GM23338 (cell line): ENCODE measurements at regions not wholly inside any gene's neighbourhood (a gene's known extent, or its start where the extent isn't known, plus 50 kb on each side); places are given as distances from the start of the nearest gene placed in this dataset.

Source experiments
- ATAC-seq: fragments of 200-7000 bp; cut with Tn5 transposase; 3 replicates; pipeline ENCODE4 v1.9.1; 2020
- DNase-seq: peaks from one replicate; pipeline ENCODE4 v3.0.0-alpha.2; 2015; ENCODE audit warnings: low spot score
- H2AFZ ChIP-seq: fragments of 200-600 bp; sonication (generic); 2 replicates; pipeline ENCODE4 v1.8.0; 2016; ENCODE audit warnings: antibody characterized with exemption, mild to moderate bottlenecking, moderate library complexity
- H3F3A ChIP-seq: fragments of 200-600 bp; sonication (generic); replicated peaks from 2 replicates; pipeline ENCODE4 v1.8.0; 2017; ENCODE audit warnings: antibody characterized with exemption, mixed run types, low read depth
- H3K27ac ChIP-seq: fragments of 200-600 bp; sonication (generic); 2 replicates; pipeline ENCODE4 v1.6.1; 2016; ENCODE audit warnings: low read depth
- H3K27me3 ChIP-seq: fragments of 200-600 bp; sonication (generic); 2 replicates; pipeline ENCODE4 v1.8.0; 2016; ENCODE audit warnings: mild to moderate bottlenecking, mixed run types, moderate library complexity; ENCODE audit not compliant: insufficient read depth
- H3K36me3 ChIP-seq: fragments of 200-600 bp; sonication (generic); 2 replicates; pipeline ENCODE4 v1.8.0; 2016; ENCODE audit warnings: mild to moderate bottlenecking; ENCODE audit not compliant: insufficient read depth
- H3K4me1 ChIP-seq: fragments of 200-600 bp; sonication (generic); 2 replicates; pipeline ENCODE4 v1.8.0; 2016; ENCODE audit warnings: mild to moderate bottlenecking, moderate library complexity; ENCODE audit not compliant: insufficient read depth
- H3K4me2 ChIP-seq: fragments of 200-600 bp; sonication (generic); 2 replicates; pipeline ENCODE4 v1.7.1; 2017; ENCODE audit warnings: mixed run types
- H3K4me3 ChIP-seq: fragments of 200-600 bp; sonication (generic); 2 replicates; pipeline ENCODE4 v1.6.1; 2016; ENCODE audit warnings: mixed run types
- H3K79me2 ChIP-seq: fragments of 200-600 bp; sonication (generic); replicated peaks from 2 replicates; pipeline ENCODE4 v1.8.0; 2017; ENCODE audit warnings: mild to moderate bottlenecking; ENCODE audit not compliant: insufficient read depth
- H3K9me2 ChIP-seq: fragments of 200-600 bp; sonication (generic); 2 replicates; pipeline ENCODE4 v1.8.0; 2017; ENCODE audit not compliant: insufficient read depth
- H4K20me1 ChIP-seq: fragments of 200-600 bp; sonication (generic); replicated peaks from 2 replicates; pipeline ENCODE4 v1.8.0; 2017; ENCODE audit warnings: mild to moderate bottlenecking; ENCODE audit not compliant: insufficient read depth
- H3K27ac Mint-ChIP-seq: 2 replicates; pipeline ENCODE4 v1.8.0; 2020; ENCODE audit warnings: inconsistent platforms, mild to moderate bottlenecking, moderate library complexity, mixed read lengths
- H3K27me3 Mint-ChIP-seq: 3 replicates; pipeline ENCODE4 v1.8.0; 2022; ENCODE audit warnings: low read depth, mild to moderate bottlenecking, moderate library complexity, mixed read lengths, inconsistent platforms; ENCODE audit not compliant: insufficient read depth, poor library complexity
- H3K36me3 Mint-ChIP-seq: 3 replicates; pipeline ENCODE4 v1.8.0; 2021; ENCODE audit warnings: low read depth, mild to moderate bottlenecking, inconsistent platforms, moderate library complexity, mixed read lengths
- H3K4me1 Mint-ChIP-seq: 3 replicates; pipeline ENCODE4 v1.8.0; 2020; ENCODE audit warnings: mild to moderate bottlenecking, inconsistent platforms, mixed read lengths
- H3K4me3 Mint-ChIP-seq: 3 replicates; pipeline ENCODE4 v1.8.0; 2021; ENCODE audit warnings: moderate library complexity, mild to moderate bottlenecking, inconsistent platforms, mixed read lengths
- H3K9me3 Mint-ChIP-seq: 3 replicates; pipeline ENCODE4 v1.8.0; 2020; ENCODE audit warnings: moderate library complexity, mild to moderate bottlenecking, inconsistent platforms, mixed read lengths
- CREB1 ChIP-seq: fragments of 250-450 bp; sonication (Bioruptor Pico); IDR thresholded peaks from 2 replicates; pipeline ENCODE4 v1.5.0; 2020; ENCODE audit warnings: low read depth, mild to moderate bottlenecking, moderate library complexity
- CTCF ChIP-seq, 2 experiments: fragments of 200-600 bp in 1 of 2; sonication (generic) in 1 of 2; conservative IDR thresholded peaks; 2 replicates each; pipeline versions ENCODE4 v1.5.1 to v1.6.1; 2016 to 2017; ENCODE audit warnings: antibody characterized with exemption in 2 of 2, low read depth in 2 of 2, mild to moderate bottlenecking in 2 of 2, moderate library complexity in 1 of 2
- EZH2phosphoT487 ChIP-seq: fragments of 200-600 bp; sonication (generic); IDR thresholded peaks from one replicate; pipeline ENCODE4 v1.8.1; 2018; ENCODE audit warnings: antibody characterized with exemption; ENCODE audit not compliant: unreplicated experiment
- NANOG ChIP-seq: IDR thresholded peaks from 2 replicates; pipeline ENCODE4 v1.6.1; 2016; ENCODE audit warnings: antibody characterized with exemption, borderline replicate concordance
- POLR2AphosphoS5 ChIP-seq: IDR thresholded peaks from 2 replicates; pipeline ENCODE4 v1.6.1; 2016; ENCODE audit warnings: antibody characterized with exemption, low read depth
- REST ChIP-seq: IDR thresholded peaks from one replicate; pipeline ENCODE4 v1.6.1; 2018; ENCODE audit warnings: antibody characterized with exemption; ENCODE audit not compliant: unreplicated experiment
- STAT1 ChIP-seq: IDR thresholded peaks from one replicate; pipeline ENCODE4 v1.6.1; 2016; ENCODE audit warnings: antibody characterized with exemption; ENCODE audit not compliant: unreplicated experiment
- ZNF114 ChIP-seq: fragments of 250-450 bp; sonication (Bioruptor Pico); IDR thresholded peaks from 2 replicates; pipeline ENCODE4 v1.5.0; 2020; ENCODE audit warnings: mild to moderate bottlenecking, moderate library complexity
- ZNF331 ChIP-seq: fragments of 250-450 bp; sonication (Bioruptor Pico); IDR thresholded peaks from 2 replicates; pipeline ENCODE4 v1.5.0; 2020; ENCODE audit warnings: low read depth, mild to moderate bottlenecking, moderate library complexity
- ZNF462 ChIP-seq: fragments of 250-450 bp; sonication (Bioruptor Pico); IDR thresholded peaks from 2 replicates; pipeline ENCODE4 v1.5.0; 2020; ENCODE audit warnings: mild to moderate bottlenecking, moderate library complexity
- TF ChIP-seq, protein P1 (sequence below): IDR thresholded peaks from 2 replicates; pipeline ENCODE4 v1.6.1; 2016; ENCODE audit warnings: antibody characterized with exemption

- TF ChIP-seq POLR2AphosphoS5: no peak
These were observed 118.2 kb upstream of the GJE1 start (continued) for GRCh38 chr6:142014515-142014914.

DNA sequence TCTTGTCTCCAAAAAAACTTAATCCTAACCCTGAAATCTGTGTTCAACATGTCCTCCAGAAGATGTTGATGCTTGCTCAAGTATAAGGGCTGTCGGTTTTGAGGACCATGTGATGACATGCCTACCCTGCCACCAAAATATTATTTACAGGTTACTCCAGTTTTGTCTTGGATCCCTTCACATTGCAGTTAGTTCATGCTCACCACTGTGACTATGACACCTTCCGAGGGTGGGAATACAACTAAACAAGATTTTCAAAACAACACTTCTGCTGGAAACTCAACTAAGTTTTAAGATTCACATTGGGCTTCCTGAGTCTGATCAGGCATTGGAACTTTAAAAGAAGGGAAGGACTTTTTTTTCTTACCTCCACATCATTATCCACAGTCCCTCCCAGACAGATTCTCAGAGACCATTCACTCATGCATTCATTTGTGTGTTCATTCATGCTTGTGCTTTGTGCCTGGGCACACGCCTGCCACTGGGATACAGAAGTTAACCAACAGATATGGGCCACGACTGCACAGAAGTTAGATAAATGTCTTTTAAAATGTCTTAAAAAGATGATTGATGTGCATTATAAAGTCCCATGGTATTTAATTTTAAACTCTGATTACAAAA, 118.7 kb upstream of the GJE1 start:
- Histone ChIP-seq H3K27me3 (no peaks in the 10 kb centered on the region), H3K9me2 (no peaks in the 10 kb centered on the region), H3K4me3 (peak overlapping the region; percentile 10; the same call in 1 of the 2 replicates), H3K36me3 (no peaks in the 10 kb centered on the region), H3K4me1 (peaks cover 9% of the 10 kb centered on the region), H3K4me2 (peak overlapping the region; percentile 45; the same call in 1 of the 2 replicates), H2AFZ (no peak overlapping the region), H4K20me1 (no peaks in the 10 kb centered on the region), H3K27ac (peak overlapping the region; percentile 89), H3F3A (no peaks in the 10 kb centered on the region), H3K79me2 (peaks cover 37% of the 10 kb centered on the region)
- Mint-ChIP-seq H3K9me3 (peaks cover 27% of the 10 kb centered on the region), H3K36me3 (peaks cover 26% of the 10 kb centered on the region), H3K4me1 (peaks cover 20% of the 10 kb centered on the region), H3K27ac (peak overlapping the region; percentile 18; the same call in 1 of the 2 replicates), H3K27me3 (peaks cover 5% of the 10 kb centered on the region), H3K4me3 (no peak overlapping the region)
- TF ChIP-seq REST (no peak), CTCF (conservative IDR thresholded peaks at IDR 0.05; ENCODE audit: low read depth in 2 of 2) (no peak), ZNF331 (no peak), ZNF462 (CRISPR knock-in tag) (no peak), POLR2AphosphoS5 (no peak), CREB1 (CRISPR knock-in tag) (no peak), NANOG (no peak), ZNF114 (CRISPR knock-in tag) (no peak), STAT1 (no peak), EZH2phosphoT487 (no peak)
- TF ChIP-seq, protein P1, sequence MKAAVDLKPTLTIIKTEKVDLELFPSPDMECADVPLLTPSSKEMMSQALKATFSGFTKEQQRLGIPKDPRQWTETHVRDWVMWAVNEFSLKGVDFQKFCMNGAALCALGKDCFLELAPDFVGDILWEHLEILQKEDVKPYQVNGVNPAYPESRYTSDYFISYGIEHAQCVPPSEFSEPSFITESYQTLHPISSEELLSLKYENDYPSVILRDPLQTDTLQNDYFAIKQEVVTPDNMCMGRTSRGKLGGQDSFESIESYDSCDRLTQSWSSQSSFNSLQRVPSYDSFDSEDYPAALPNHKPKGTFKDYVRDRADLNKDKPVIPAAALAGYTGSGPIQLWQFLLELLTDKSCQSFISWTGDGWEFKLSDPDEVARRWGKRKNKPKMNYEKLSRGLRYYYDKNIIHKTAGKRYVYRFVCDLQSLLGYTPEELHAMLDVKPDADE: no peak
- ATAC-seq (no peak), DNase-seq (no peak)
